ENCODE measurements at regions not wholly inside any gene's neighbourhood (a gene's known extent, or its start where the extent isn't known, plus 50 kb on each side); places are given as distances from the start of the nearest gene placed in this dataset.

DNA sequence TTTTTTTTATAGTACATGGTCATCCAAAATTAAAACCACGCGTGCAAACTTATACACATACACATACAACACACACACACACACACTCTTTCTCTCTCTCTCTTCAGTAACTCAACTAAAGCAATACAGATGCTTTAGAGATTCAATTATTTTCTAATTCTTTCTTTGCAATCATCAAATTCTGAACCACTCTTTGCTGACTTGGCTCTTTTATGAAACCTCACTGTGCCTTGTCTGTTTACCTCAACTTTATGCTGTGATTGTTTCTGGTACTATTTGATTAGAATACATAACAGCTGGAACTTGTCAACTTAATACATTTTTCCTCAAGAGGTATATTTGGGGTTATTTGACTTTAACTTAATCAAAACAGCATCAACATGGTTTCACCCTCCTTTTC, 1309.7 kb downstream of the ROBO2 start:
- no peaks in the 10 kb centered on the region for H3K4me1 ChIP-seq
- no peaks in the 10 kb centered on the region for H3K27me3 ChIP-seq
- 56 to 99% methylated on average over 2 of the region's 2 CpGs for WGBS, 2 donors
- no peaks in the 10 kb centered on the region for H3K36me3 ChIP-seq
- no peaks in the 10 kb centered on the region for H3K9me3 ChIP-seq
- TF ChIP-seq POLR2A (IDR thresholded peaks at IDR 0.05): no peak
- no peak overlapping the region for H3K4me3 ChIP-seq
- no peak for ATAC-seq (ENCODE audit: low FRiP score in 2 of 2)
- no peak for DNase-seq
- no peak overlapping the region for H3K27ac ChIP-seq

GRCh38 chr3:78351334-78351733, 1311.4 kb downstream of the ROBO2 start:
- Histone ChIP-seq H3K9me3 (no peaks in the 10 kb centered on the region), H3K4me3 (no peak overlapping the region), H3K27ac (no peak overlapping the region), H3K36me3 (no peaks in the 10 kb centered on the region), H3K4me1 (no peaks in the 10 kb centered on the region), H3K27me3 (no peaks in the 10 kb centered on the region)
- 75 to 77% methylated on average over 3 of the region's 3 CpGs for WGBS, 2 donors
- no peak for DNase-seq
- TF ChIP-seq EP300 (IDR thresholded peaks at IDR 0.05): no peak
- TF ChIP-seq CTCF (IDR thresholded peaks at IDR 0.05): no peak
- ATAC-seq (ENCODE audit: low FRiP score in 2 of 2): no peak

DNA sequence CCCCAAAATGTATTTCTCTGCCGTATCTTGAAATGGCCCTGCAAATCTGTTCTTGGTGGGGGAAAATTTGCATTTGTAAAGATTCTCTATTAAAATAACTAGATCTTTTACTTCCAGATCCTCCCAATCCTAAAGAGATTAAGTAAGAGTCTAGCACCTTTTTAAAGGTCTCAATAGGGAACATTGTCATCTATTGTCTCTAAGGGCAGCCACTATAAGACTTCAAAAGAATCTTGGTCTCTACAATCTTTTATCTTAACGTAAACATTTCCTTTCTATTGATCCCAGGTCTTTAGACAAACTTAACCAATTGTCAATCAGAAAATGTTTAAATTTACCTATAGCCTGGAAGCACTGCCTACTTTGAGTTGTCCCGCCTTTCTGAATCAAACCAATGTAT, 1313.3 kb downstream of the ROBO2 start:
- DNase-seq (no peak), ATAC-seq (ENCODE audit: low FRiP score in 2 of 2) (no peak)
- no peaks in the 10 kb centered on the region for H3K9me3 ChIP-seq
- H3K27me3 ChIP-seq: no peaks in the 10 kb centered on the region
- 71 to 88% methylated on average over 3 of the region's 3 CpGs for whole genome bisulfite sequencing, 2 donors
- H3K4me1 ChIP-seq: no peaks in the 10 kb centered on the region
- H3K4me3 ChIP-seq: no peak overlapping the region
- TF ChIP-seq POLR2A (IDR thresholded peaks at IDR 0.05) (no peak), EP300 (IDR thresholded peaks at IDR 0.05) (no peak), CTCF (IDR thresholded peaks at IDR 0.05) (no peak), POLR2AphosphoS5 (IDR thresholded peaks at IDR 0.05) (no peak)
- no peak overlapping the region for H3K27ac ChIP-seq
- no peaks in the 10 kb centered on the region for H3K36me3 ChIP-seq

GRCh38 chr3:78360849-78361248, 1321.0 kb downstream of the ROBO2 start:
- H3K4me3 ChIP-seq: no peak overlapping the region
- WGBS, 2 donors: 81 to 90% methylated on average over 4 of the region's 4 CpGs
- H3K9me3 ChIP-seq: no peaks in the 10 kb centered on the region
- ATAC-seq (ENCODE audit: low FRiP score in 2 of 2): no peak
- no peak overlapping the region for H3K27ac ChIP-seq
- H3K27me3 ChIP-seq: no peaks in the 10 kb centered on the region
- no peak for TF ChIP-seq CTCF (IDR thresholded peaks at IDR 0.05)
- TF ChIP-seq POLR2AphosphoS5 (IDR thresholded peaks at IDR 0.05): no peak
- TF ChIP-seq EP300 (IDR thresholded peaks at IDR 0.05): no peak
- no peak for TF ChIP-seq POLR2A (IDR thresholded peaks at IDR 0.05)
- no peak for DNase-seq
- no peaks in the 10 kb centered on the region for H3K36me3 ChIP-seq
- H3K4me1 ChIP-seq: no peaks in the 10 kb centered on the region

DNA sequence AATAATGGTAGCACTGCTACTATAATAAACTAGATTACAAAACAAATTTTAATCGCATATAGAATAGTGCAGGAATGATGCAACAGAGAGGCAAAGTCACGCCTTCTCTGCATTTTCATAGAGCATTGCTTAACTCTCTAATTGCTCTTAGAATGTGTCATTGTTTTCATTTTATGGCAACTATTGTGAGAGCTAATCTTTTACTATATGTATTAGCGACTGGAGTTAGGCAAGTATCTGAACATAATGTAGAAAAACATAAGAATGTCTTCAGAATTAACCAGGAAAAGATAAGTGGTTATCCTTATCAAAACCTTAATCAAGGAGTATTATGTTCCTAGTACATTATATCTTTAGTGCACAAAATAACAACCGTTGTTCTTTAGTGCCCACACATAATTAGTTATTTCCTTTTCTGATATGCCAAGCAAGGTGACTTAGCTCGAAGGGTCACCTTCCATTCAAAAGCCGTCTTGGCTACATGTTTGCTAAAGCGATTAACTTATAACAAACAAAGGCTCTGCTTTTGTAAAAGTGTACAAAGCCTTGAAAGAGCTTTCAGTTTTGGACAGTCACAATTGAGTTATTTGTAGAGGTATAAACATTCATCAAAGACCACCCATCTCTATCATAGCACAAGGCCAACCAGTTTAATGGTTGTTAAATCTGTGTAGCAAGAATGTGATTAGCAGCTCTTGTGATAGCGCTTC, 1328.9 kb downstream of the ROBO2 start:
- Histone ChIP-seq H3K27me3 (no peaks in the 10 kb centered on the region), H3K27ac (no peak overlapping the region), H3K4me3 (no peak overlapping the region), H3K36me3 (no peaks in the 10 kb centered on the region), H3K4me1 (no peaks in the 10 kb centered on the region), H3K9me3 (no peaks in the 10 kb centered on the region)
- 59 to 73% methylated on average over 8 of the region's 8 CpGs for WGBS, 2 donors
- DNase-seq (no peak), ATAC-seq (ENCODE audit: low FRiP score in 2 of 2) (no peak)
- TF ChIP-seq POLR2AphosphoS5 (IDR thresholded peaks at IDR 0.05) (no peak), CTCF (IDR thresholded peaks at IDR 0.05) (no peak)

All from upper lobe of left lung (tissue), 6 donors.